ENCODE measurements at regions not wholly inside any gene's neighbourhood (a gene's known extent, or its start where the extent isn't known, plus 50 kb on each side); places are given as distances from the start of the nearest gene placed in this dataset.

DNA sequence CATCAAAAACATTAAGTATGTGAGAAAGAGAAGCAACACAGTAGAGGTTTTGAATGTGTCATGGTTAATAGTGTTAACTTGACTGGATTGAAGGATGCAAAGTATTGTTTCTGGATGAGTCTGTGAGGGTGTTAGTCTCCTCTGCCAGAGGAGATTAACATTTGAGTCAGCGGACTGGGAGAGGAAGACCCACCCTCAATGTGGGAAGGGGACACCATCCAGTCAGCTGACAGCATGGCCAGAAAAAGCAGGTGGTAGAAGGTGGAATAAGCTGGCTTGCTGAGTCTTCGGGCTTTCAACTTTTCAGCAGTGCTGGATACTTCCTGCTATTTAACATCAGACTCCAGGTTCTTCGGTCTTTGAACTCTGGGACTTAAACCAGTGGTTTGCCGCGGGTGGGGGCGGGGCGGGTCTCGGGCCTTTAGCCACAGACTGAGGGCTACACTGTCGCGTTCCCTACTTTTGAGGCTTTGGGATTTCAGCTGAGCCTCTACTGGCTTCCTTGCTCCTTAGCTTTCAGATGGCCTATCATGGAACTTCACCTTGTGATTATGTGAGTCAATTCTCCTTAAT lies 309.9 kb upstream of the ST8SIA4 start:
- TF ChIP-seq, protein P1, sequence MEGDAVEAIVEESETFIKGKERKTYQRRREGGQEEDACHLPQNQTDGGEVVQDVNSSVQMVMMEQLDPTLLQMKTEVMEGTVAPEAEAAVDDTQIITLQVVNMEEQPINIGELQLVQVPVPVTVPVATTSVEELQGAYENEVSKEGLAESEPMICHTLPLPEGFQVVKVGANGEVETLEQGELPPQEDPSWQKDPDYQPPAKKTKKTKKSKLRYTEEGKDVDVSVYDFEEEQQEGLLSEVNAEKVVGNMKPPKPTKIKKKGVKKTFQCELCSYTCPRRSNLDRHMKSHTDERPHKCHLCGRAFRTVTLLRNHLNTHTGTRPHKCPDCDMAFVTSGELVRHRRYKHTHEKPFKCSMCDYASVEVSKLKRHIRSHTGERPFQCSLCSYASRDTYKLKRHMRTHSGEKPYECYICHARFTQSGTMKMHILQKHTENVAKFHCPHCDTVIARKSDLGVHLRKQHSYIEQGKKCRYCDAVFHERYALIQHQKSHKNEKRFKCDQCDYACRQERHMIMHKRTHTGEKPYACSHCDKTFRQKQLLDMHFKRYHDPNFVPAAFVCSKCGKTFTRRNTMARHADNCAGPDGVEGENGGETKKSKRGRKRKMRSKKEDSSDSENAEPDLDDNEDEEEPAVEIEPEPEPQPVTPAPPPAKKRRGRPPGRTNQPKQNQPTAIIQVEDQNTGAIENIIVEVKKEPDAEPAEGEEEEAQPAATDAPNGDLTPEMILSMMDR (IDR thresholded peaks at IDR 0.05; ENCODE audit: insufficient read depth, low read length) = no peak
- TF ChIP-seq GABPA (IDR thresholded peaks at IDR 0.05; ENCODE audit: low read depth) = no peak
- no peak for TF ChIP-seq POLR2AphosphoS5 (IDR thresholded peaks at IDR 0.05; ENCODE audit: low read depth)
- TF ChIP-seq, protein P2, sequence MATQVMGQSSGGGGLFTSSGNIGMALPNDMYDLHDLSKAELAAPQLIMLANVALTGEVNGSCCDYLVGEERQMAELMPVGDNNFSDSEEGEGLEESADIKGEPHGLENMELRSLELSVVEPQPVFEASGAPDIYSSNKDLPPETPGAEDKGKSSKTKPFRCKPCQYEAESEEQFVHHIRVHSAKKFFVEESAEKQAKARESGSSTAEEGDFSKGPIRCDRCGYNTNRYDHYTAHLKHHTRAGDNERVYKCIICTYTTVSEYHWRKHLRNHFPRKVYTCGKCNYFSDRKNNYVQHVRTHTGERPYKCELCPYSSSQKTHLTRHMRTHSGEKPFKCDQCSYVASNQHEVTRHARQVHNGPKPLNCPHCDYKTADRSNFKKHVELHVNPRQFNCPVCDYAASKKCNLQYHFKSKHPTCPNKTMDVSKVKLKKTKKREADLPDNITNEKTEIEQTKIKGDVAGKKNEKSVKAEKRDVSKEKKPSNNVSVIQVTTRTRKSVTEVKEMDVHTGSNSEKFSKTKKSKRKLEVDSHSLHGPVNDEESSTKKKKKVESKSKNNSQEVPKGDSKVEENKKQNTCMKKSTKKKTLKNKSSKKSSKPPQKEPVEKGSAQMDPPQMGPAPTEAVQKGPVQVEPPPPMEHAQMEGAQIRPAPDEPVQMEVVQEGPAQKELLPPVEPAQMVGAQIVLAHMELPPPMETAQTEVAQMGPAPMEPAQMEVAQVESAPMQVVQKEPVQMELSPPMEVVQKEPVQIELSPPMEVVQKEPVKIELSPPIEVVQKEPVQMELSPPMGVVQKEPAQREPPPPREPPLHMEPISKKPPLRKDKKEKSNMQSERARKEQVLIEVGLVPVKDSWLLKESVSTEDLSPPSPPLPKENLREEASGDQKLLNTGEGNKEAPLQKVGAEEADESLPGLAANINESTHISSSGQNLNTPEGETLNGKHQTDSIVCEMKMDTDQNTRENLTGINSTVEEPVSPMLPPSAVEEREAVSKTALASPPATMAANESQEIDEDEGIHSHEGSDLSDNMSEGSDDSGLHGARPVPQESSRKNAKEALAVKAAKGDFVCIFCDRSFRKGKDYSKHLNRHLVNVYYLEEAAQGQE (IDR thresholded peaks at IDR 0.05; ENCODE audit: insufficient replicate concordance, low read depth) = no peak
- no peak for TF ChIP-seq SPI1 (IDR thresholded peaks at IDR 0.05; ENCODE audit: borderline replicate concordance, low read depth)
